ENCODE measurements at regions not wholly inside any gene's neighbourhood (a gene's known extent, or its start where the extent isn't known, plus 50 kb on each side); places are given as distances from the start of the nearest gene placed in this dataset.

DNA sequence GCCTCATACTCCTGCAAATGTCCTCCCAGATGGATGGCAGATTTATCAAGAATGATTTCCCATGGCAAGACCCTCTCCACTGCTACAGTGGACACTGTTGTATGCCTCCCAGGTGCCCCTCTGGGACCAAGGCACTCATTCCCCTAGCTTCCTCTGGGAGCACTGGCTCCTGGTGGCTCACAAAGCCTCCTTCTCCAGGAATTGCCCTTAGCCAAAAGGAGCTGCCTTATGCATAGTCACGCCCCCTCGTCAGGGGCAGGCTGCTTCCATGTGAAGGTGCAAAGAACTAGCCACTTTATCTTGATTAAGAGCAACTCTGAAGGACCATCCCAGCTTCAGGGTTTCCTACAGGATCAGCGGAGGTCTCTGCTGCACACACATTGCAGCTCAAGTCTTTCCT lies 358.1 kb downstream of the CDK5RAP2 start:
- H3K4me1 Mint-ChIP-seq = no peaks in the 10 kb centered on the region
- no peak for DNase-seq
- peaks cover 3% of the 10 kb centered on the region for H3K9me3 Mint-ChIP-seq
- peaks cover 1% of the 10 kb centered on the region for H3K27me3 Mint-ChIP-seq
- intact Hi-C loops (cut with micrococcal nuclease) = no loop called here
- no peak overlapping the region for H3K27ac Mint-ChIP-seq
- no peak overlapping the region for H3K4me3 Mint-ChIP-seq
- no peaks in the 10 kb centered on the region for H3K36me3 Mint-ChIP-seq (ENCODE audit: low read depth)

DNA sequence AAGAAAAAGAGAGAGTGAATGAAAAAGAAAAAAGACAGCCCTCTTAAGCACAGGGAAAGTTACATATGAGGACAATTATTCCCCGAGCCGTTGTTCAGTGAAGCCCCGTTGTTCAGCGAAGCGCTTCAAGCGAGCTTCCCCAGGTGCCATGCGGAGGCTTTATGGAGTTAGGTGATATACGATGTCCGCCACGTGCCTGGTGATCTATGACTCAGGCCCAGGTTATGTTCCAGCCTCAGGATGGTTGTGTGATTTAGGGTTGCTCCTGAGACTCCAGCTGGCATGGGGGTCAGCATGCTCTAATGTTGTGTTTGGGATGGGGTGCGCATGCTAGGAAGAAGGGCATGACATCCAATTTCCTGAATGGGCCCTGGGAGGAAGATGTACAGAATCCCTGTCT lies 365.6 kb downstream of the CDK5RAP2 start:
- Mint-ChIP-seq H3K27ac (no peak overlapping the region), H3K4me3 (no peak overlapping the region), H3K9me3 (no peaks in the 10 kb centered on the region), H3K27me3 (no peaks in the 10 kb centered on the region), H3K4me1 (no peaks in the 10 kb centered on the region), H3K36me3 (ENCODE audit: low read depth) (no peaks in the 10 kb centered on the region)
- DNase-seq = no peak
- intact Hi-C loops (cut with micrococcal nuclease) = no loop called here

DNA sequence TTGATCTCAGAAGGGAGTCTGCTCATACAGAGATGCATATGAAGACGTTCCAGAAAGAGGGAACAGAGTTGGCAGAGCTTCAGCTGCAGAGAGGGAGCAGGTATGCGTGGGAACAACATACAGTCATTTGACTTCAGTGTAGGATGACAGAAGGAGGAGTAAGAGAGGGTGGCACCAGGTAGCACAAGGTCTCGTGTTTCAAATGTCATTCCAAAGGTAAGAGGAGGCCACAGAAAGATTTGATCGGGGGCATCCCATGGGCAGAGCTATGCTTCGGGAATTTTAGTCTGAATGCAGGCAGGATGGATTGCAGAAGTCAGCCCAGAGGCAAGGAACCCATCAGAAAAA lies 367.1 kb downstream of the CDK5RAP2 start:
- Mint-ChIP-seq H3K27me3 (no peaks in the 10 kb centered on the region), H3K4me1 (no peaks in the 10 kb centered on the region), H3K36me3 (ENCODE audit: low read depth) (no peaks in the 10 kb centered on the region), H3K27ac (no peak overlapping the region), H3K9me3 (no peaks in the 10 kb centered on the region), H3K4me3 (no peak overlapping the region)
- intact Hi-C loops (cut with micrococcal nuclease) = no loop called here
- DNase-seq = no peak

DNA sequence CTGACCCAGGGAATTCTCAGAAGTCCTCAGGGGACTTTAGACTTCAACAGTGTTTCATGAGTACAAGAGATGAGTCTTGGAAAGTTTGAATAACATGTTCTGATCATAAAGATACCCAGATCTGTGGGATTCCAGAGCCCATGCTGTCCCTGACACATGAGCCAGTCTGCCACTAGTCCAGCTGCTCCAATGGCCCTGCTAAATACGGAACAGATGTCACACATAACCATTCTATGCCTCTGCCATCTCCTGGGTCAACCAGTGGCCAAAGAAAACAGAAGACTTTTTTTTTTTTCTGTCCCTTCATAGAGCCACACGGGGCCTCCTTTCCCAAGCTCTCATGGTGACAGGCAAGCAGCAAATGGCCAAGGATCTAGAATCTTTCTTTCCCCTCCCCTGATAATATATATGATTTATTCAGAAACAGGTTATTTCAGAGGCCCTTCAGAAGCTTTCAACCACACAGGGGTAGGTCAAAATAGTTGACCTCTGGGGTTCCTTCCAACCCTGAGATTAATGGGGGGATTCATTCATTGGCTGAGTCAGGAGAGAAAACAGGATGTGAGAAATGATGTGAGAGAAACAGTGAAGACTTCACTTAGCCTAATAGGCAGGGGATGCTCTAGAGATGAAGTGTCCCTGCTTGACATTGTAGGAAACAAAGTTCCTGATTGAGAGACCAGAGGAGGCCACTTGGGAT lies 367.7 kb downstream of the CDK5RAP2 start:
- Mint-ChIP-seq H3K4me1 (no peaks in the 10 kb centered on the region), H3K27me3 (no peaks in the 10 kb centered on the region), H3K27ac (no peak overlapping the region), H3K9me3 (no peaks in the 10 kb centered on the region), H3K36me3 (ENCODE audit: low read depth) (no peaks in the 10 kb centered on the region), H3K4me3 (no peak overlapping the region)
- no peak for DNase-seq
- intact Hi-C loops (cut with micrococcal nuclease) = no loop called here

DNA sequence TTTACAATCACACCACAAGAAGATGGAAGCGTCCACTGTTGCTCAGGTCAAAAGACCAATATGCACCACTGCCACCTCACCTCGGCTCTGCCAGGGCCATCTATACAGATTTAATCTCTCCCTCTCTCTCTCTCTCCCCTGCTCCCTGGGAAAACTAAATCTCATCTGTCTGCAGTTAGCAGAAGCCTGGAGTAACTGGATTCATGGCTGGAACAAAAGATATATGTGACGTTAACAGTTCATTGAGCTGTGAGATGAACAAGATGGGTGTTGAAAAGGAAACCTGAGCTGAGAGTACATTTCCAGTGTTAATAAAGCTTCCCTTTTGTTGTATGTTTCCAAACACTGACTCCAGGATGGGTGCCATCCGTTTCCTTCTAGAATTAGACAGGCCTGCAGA lies 369.7 kb downstream of the CDK5RAP2 start:
- H3K4me3 Mint-ChIP-seq = no peak overlapping the region
- no peaks in the 10 kb centered on the region for H3K36me3 Mint-ChIP-seq (ENCODE audit: low read depth)
- DNase-seq = no peak
- H3K27me3 Mint-ChIP-seq = no peaks in the 10 kb centered on the region
- H3K9me3 Mint-ChIP-seq = no peaks in the 10 kb centered on the region
- no peaks in the 10 kb centered on the region for H3K4me1 Mint-ChIP-seq
- H3K27ac Mint-ChIP-seq = no peak overlapping the region
- intact Hi-C loops (cut with micrococcal nuclease) = no loop called here

GRCh38 chr9:120202856-120203654 lies 376.9 kb downstream of the CDK5RAP2 start:
- DNase-seq = no peak

GRCh38 chr9:120198027-120198426 lies 381.9 kb downstream of the CDK5RAP2 start:
- H3K4me1 Mint-ChIP-seq = no peaks in the 10 kb centered on the region
- H3K27me3 Mint-ChIP-seq = no peaks in the 10 kb centered on the region
- intact Hi-C loops (cut with micrococcal nuclease) = no loop called here
- H3K27ac Mint-ChIP-seq = no peak overlapping the region
- DNase-seq = no peak
- H3K9me3 Mint-ChIP-seq = no peaks in the 10 kb centered on the region
- no peak overlapping the region for H3K4me3 Mint-ChIP-seq
- H3K36me3 Mint-ChIP-seq (ENCODE audit: low read depth) = no peaks in the 10 kb centered on the region

More at GRCh38 chr9:120202856-120203654, 376.9 kb downstream of the CDK5RAP2 start:
- Mint-ChIP-seq H3K4me3 (no peak overlapping the region), H3K27ac (no peak overlapping the region), H3K9me3 (no peaks in the 10 kb centered on the region), H3K36me3 (ENCODE audit: low read depth) (no peaks in the 10 kb centered on the region), H3K4me1 (no peaks in the 10 kb centered on the region), H3K27me3 (no peaks in the 10 kb centered on the region)
- intact Hi-C loops (cut with micrococcal nuclease) = no loop called here

GRCh38 chr9:120197605-120198004 lies 382.4 kb downstream of the CDK5RAP2 start:
- intact Hi-C loops (cut with micrococcal nuclease) = no loop called here
- Mint-ChIP-seq H3K36me3 (ENCODE audit: low read depth) (no peaks in the 10 kb centered on the region), H3K27ac (no peak overlapping the region), H3K27me3 (no peaks in the 10 kb centered on the region), H3K4me1 (no peaks in the 10 kb centered on the region), H3K4me3 (no peak overlapping the region), H3K9me3 (no peaks in the 10 kb centered on the region)
- DNase-seq = no peak

GRCh38 chr9:120191141-120191540 lies 388.8 kb downstream of the CDK5RAP2 start:
- Mint-ChIP-seq H3K9me3 (no peaks in the 10 kb centered on the region), H3K27me3 (no peaks in the 10 kb centered on the region), H3K36me3 (ENCODE audit: low read depth) (no peaks in the 10 kb centered on the region), H3K4me1 (no peaks in the 10 kb centered on the region), H3K27ac (no peak overlapping the region), H3K4me3 (no peak overlapping the region)
- intact Hi-C loops (cut with micrococcal nuclease) = no loop called here
- DNase-seq = no peak

GRCh38 chr9:120187758-120188157 lies 392.2 kb downstream of the CDK5RAP2 start:
- intact Hi-C loops (cut with micrococcal nuclease) = no loop called here
- H3K4me1 Mint-ChIP-seq = no peaks in the 10 kb centered on the region
- H3K27me3 Mint-ChIP-seq = no peaks in the 10 kb centered on the region
- no peak for DNase-seq
- H3K36me3 Mint-ChIP-seq (ENCODE audit: low read depth) = no peaks in the 10 kb centered on the region
- H3K4me3 Mint-ChIP-seq = no peak overlapping the region
- no peaks in the 10 kb centered on the region for H3K9me3 Mint-ChIP-seq
- H3K27ac Mint-ChIP-seq = no peak overlapping the region

GRCh38 chr9:120186276-120186675 lies 393.7 kb downstream of the CDK5RAP2 start:
- Mint-ChIP-seq H3K9me3 (no peaks in the 10 kb centered on the region), H3K27ac (no peak overlapping the region), H3K36me3 (ENCODE audit: low read depth) (no peaks in the 10 kb centered on the region), H3K4me1 (no peaks in the 10 kb centered on the region), H3K27me3 (no peaks in the 10 kb centered on the region), H3K4me3 (no peak overlapping the region)
- DNase-seq = no peak
- intact Hi-C loops (cut with micrococcal nuclease) = no loop called here

DNA sequence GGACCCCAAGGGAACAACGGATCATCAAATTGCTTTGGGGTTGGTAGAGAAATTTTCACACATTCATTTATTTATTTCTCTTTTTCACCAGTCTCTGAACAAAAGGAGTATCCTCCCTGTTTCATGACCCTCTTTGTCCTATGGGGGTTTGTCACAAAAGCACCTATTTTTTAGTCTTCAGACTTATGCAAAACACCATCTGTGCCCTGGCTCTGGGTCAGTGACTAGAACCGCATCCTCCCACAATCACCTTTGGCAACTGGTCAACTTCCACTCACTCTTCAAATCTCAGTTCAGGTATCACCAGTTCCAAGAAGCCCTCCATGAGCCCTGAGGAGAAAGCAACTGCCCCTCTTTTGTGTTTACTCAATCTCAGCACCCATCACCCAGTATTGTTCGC lies 395.7 kb downstream of the CDK5RAP2 start:
- no peaks in the 10 kb centered on the region for H3K9me3 Mint-ChIP-seq
- no peak overlapping the region for H3K4me3 Mint-ChIP-seq
- no peaks in the 10 kb centered on the region for H3K36me3 Mint-ChIP-seq (ENCODE audit: low read depth)
- no peak overlapping the region for H3K27ac Mint-ChIP-seq
- no peak for DNase-seq
- H3K4me1 Mint-ChIP-seq = no peaks in the 10 kb centered on the region
- peaks cover 3% of the 10 kb centered on the region for H3K27me3 Mint-ChIP-seq
- intact Hi-C loops (cut with micrococcal nuclease) = no loop called here

GRCh38 chr9:120183615-120184014 lies 396.4 kb downstream of the CDK5RAP2 start:
- no peak overlapping the region for H3K27ac Mint-ChIP-seq
- DNase-seq = no peak
- intact Hi-C loops (cut with micrococcal nuclease) = no loop called here
- H3K4me3 Mint-ChIP-seq = no peak overlapping the region
- H3K4me1 Mint-ChIP-seq = no peaks in the 10 kb centered on the region
- H3K9me3 Mint-ChIP-seq = no peaks in the 10 kb centered on the region
- H3K27me3 Mint-ChIP-seq = peaks cover 3% of the 10 kb centered on the region
- no peaks in the 10 kb centered on the region for H3K36me3 Mint-ChIP-seq (ENCODE audit: low read depth)

- Mint-ChIP-seq H3K27ac (no peak overlapping the region), H3K9me3 (no peaks in the 10 kb centered on the region), H3K4me1 (no peaks in the 10 kb centered on the region), H3K36me3 (ENCODE audit: low read depth) (no peaks in the 10 kb centered on the region), H3K27me3 (peaks cover 3% of the 10 kb centered on the region), H3K4me3 (no peak overlapping the region)
- no peak for DNase-seq
- intact Hi-C loops (cut with micrococcal nuclease) = no loop called here
These were observed 398.0 kb downstream of the CDK5RAP2 start for GRCh38 chr9:120182011-120182410.

GRCh38 chr9:120177121-120177520 lies 402.8 kb downstream of the CDK5RAP2 start:
- no peaks in the 10 kb centered on the region for H3K4me1 Mint-ChIP-seq
- peaks cover 3% of the 10 kb centered on the region for H3K27me3 Mint-ChIP-seq
- no peak overlapping the region for H3K27ac Mint-ChIP-seq
- H3K9me3 Mint-ChIP-seq = no peaks in the 10 kb centered on the region
- intact Hi-C loops (cut with micrococcal nuclease) = no loop called here
- no peak for DNase-seq
- no peaks in the 10 kb centered on the region for H3K36me3 Mint-ChIP-seq (ENCODE audit: low read depth)
- no peak overlapping the region for H3K4me3 Mint-ChIP-seq
